Stimulated activated naive CD8-positive, alpha-beta T cell treated with anti-CD3 and anti-CD28 coated beads, Interleukin-15, Interleukin-2, amounts not matched to agents 100 U/mL and 50 U/mL, for 24 hours (primary cell): ENCODE measurements at regions not wholly inside any gene's neighbourhood (a gene's known extent, or its start where the extent isn't known, plus 50 kb on each side); places are given as distances from the start of the nearest gene placed in this dataset.

Source experiments
- ATAC-seq: fragments of 150-1000 bp; cut with Tn5 transposase; one replicate; pipeline ENCODE4 v1.10.0; 2021
- DNase-seq: peaks from one replicate; pipeline ENCODE4 v3.0.0; 2021

GRCh38 chr3:98986073-98986472 is 84.6 kb upstream of the DCBLD2 start:
- DNase-seq: no peak

GRCh38 chr3:98985431-98985830 is 83.9 kb upstream of the DCBLD2 start:
- no peak for ATAC-seq
- no peak for DNase-seq

More at GRCh38 chr3:98986073-98986472, 84.6 kb upstream of the DCBLD2 start:
- ATAC-seq: no peak

- ATAC-seq: no peak
Observed at GRCh38 chr3:98984024-98984423, 82.5 kb upstream of the DCBLD2 start.

GRCh38 chr3:98982351-98982750 is 80.9 kb upstream of the DCBLD2 start:
- DNase-seq (no peak), ATAC-seq (no peak)

More at GRCh38 chr3:98984024-98984423, 82.5 kb upstream of the DCBLD2 start:
- DNase-seq: no peak

- ATAC-seq (peak; percentile 87), DNase-seq (no peak)
Observed at GRCh38 chr3:98980915-98981596, 79.6 kb upstream of the DCBLD2 start.

- ATAC-seq: no peak
- no peak for DNase-seq
Observed at GRCh38 chr3:98979296-98979695, 77.8 kb upstream of the DCBLD2 start.

GRCh38 chr3:98978068-98978811 is 76.7 kb upstream of the DCBLD2 start:
- DNase-seq (no peak), ATAC-seq (no peak)

- DNase-seq (no peak), ATAC-seq (no peak)
Observed at GRCh38 chr3:98977520-98977919, 76.0 kb upstream of the DCBLD2 start.

GRCh38 chr3:98974442-98974841 is 72.9 kb upstream of the DCBLD2 start:
- DNase-seq (no peak), ATAC-seq (no peak)

- no peak for ATAC-seq
- no peak for DNase-seq
Observed at GRCh38 chr3:98972720-98973119, 71.2 kb upstream of the DCBLD2 start.

GRCh38 chr3:98972155-98972554 is 70.7 kb upstream of the DCBLD2 start:
- ATAC-seq: no peak
- no peak for DNase-seq

GRCh38 chr3:98971169-98971681 is 69.7 kb upstream of the DCBLD2 start:
- ATAC-seq (peak; percentile 91), DNase-seq (no peak)

- no peak for DNase-seq
- no peak for ATAC-seq
Observed at GRCh38 chr3:98969295-98969694, 67.8 kb upstream of the DCBLD2 start.

GRCh38 chr3:98968824-98969223 is 67.3 kb upstream of the DCBLD2 start:
- ATAC-seq: no peak
- no peak for DNase-seq

- ATAC-seq (no peak), DNase-seq (no peak)
Observed at GRCh38 chr3:98968347-98968746, 66.9 kb upstream of the DCBLD2 start.

GRCh38 chr3:98967758-98968157 is 66.3 kb upstream of the DCBLD2 start:
- DNase-seq: no peak
- ATAC-seq: no peak

- no peak for ATAC-seq
- DNase-seq: no peak
Observed at GRCh38 chr3:98966862-98967546, 65.5 kb upstream of the DCBLD2 start.

GRCh38 chr3:98966434-98966833 is 64.9 kb upstream of the DCBLD2 start:
- DNase-seq (no peak), ATAC-seq (no peak)

- no peak for ATAC-seq
Observed at GRCh38 chr3:98964784-98965183, 63.3 kb upstream of the DCBLD2 start.

GRCh38 chr3:98963546-98963945 is 62.1 kb upstream of the DCBLD2 start:
- DNase-seq: no peak
- no peak for ATAC-seq

More at GRCh38 chr3:98964784-98965183, 63.3 kb upstream of the DCBLD2 start:
- DNase-seq: no peak

GRCh38 chr3:98962951-98963350 is 61.5 kb upstream of the DCBLD2 start:
- ATAC-seq (no peak), DNase-seq (no peak)

- DNase-seq (no peak), ATAC-seq (peak; percentile 32)
Observed at GRCh38 chr3:98962189-98962930, 60.9 kb upstream of the DCBLD2 start.
